HCT116 (cell line): ENCODE measurements at regions not wholly inside any gene's neighbourhood (a gene's known extent, or its start where the extent isn't known, plus 50 kb on each side); places are given as distances from the start of the nearest gene placed in this dataset.

ENCODE experiments used
- ATAC-seq: fragments of 200-7000 bp; cut with Tn5 transposase; 2 replicates; pipeline ENCODE4 v1.9.1; 2020; ENCODE audit warnings: mild to moderate bottlenecking, moderate library complexity
- BruUV-seq: library from RNA; stranded (reverse); fragments of 400-500 nt; replicated peaks from 2 replicates; lab custom pipeline; 2021; lab: Mats Ljungman, UMichigan
- CTCF ChIA-PET: fragments of 300-600 bp; sonication (Branson Sonifier 250); formaldehyde crosslinking; loops from one replicate; lab custom pipeline; 2021; ENCODE audit warnings: antibody characterized with exemption; lab: Charles Lee
- POLR2A ChIA-PET: fragments of 300-600, 350-600 bp; sonication (Branson Sonifier 250); formaldehyde crosslinking; loops from one replicate; lab custom pipeline; 2021; ENCODE audit warnings: antibody characterized with exemption; lab: Charles Lee
- RAD21 ChIA-PET, 2 experiments: fragments of 300-600 bp; sonication (Branson Sonifier 250); formaldehyde crosslinking; loops; one replicate each; lab custom pipeline; 2023; ENCODE audit warnings: low total read pairs in 2 of 2; ENCODE audit not compliant: uncharacterized antibody in 2 of 2, unreplicated experiment in 2 of 2, low non-redundant PET in 1 of 2; lab: Charles Lee
- DNase-seq: peaks from one replicate; pipeline ENCODE4 v3.0.0-alpha.2; 2010; ENCODE audit warnings: low read depth, low spot score
- H2AFZ ChIP-seq: fragments of 200-600 bp; shearing (Covaris generic), sonication (generic); 2 replicates; pipeline ENCODE4 v1.6.1; 2017; ENCODE audit warnings: low read depth, mixed run types, mixed read lengths, antibody characterized with exemption, low read length; ENCODE audit not compliant: poor library complexity, severe bottlenecking
- H3K27ac ChIP-seq: 2 replicates; pipeline ENCODE4 v1.5.1; 2012; ENCODE audit warnings: low read depth, low read length
- H3K27me3 ChIP-seq: fragments of 200-600 bp; sonication (generic); 2 replicates; pipeline ENCODE4 v1.6.1; 2016; ENCODE audit warnings: mixed run types, low read length, mixed read lengths; ENCODE audit not compliant: insufficient read depth
- H3K36me3 ChIP-seq, 2 experiments: fragments of 200-500 bp in 1 of 2; fragments of 200-600 bp in 1 of 2; sonication (Bioruptor generic) in 1 of 2; sonication (generic) in 1 of 2; 2 replicates each; pipeline versions ENCODE4 v1.5.1 to v1.6.1; 2014 to 2016; ENCODE audit warnings: low read length in 2 of 2, inconsistent platforms in 1 of 2, mixed read lengths in 1 of 2, mixed run types in 1 of 2; ENCODE audit not compliant: insufficient read depth in 2 of 2, control insufficient read depth in 1 of 2
- H3K4me1 ChIP-seq, 2 experiments: fragments of 200-600 bp in 1 of 2; sonication (generic) in 1 of 2; 2 replicates each; pipeline versions ENCODE4 v1.5.1 to v1.6.1; 2012 to 2017; ENCODE audit warnings: low read length in 2 of 2, inconsistent platforms in 1 of 2, mild to moderate bottlenecking in 1 of 2, mixed read lengths in 1 of 2, mixed run types in 1 of 2, moderate library complexity in 1 of 2; ENCODE audit not compliant: insufficient read depth in 2 of 2, control insufficient read depth in 1 of 2
- H3K4me2 ChIP-seq: fragments of 200-600 bp; sonication (generic); 2 replicates; pipeline ENCODE4 v1.6.1; 2017; ENCODE audit warnings: mixed run types, low read length, mixed read lengths
- H3K4me3 ChIP-seq, 2 experiments: fragments of 200-600 bp in 1 of 2; sonication (generic) in 1 of 2; replicated peaks in 1 of 2; 2 replicates each; pipeline ENCODE4 v1.5.1; 2011 to 2016; ENCODE audit warnings: low read length in 2 of 2, control low read depth in 1 of 2, low read depth in 1 of 2, mild to moderate bottlenecking in 1 of 2, mixed read lengths in 1 of 2, mixed run types in 1 of 2
- H3K79me2 ChIP-seq: fragments of 200-600 bp; sonication (generic); 2 replicates; pipeline ENCODE4 v1.6.1; 2017; ENCODE audit warnings: mild to moderate bottlenecking, mixed run types, low read length, moderate library complexity, mixed read lengths; ENCODE audit not compliant: insufficient read depth
- H3K9ac ChIP-seq: fragments of 200-600 bp; sonication (generic); 2 replicates; pipeline ENCODE4 v1.6.1; 2016; ENCODE audit warnings: low read length, mixed read lengths
- H3K9me2 ChIP-seq: fragments of 200-600 bp; sonication (generic), shearing (Covaris generic); 2 replicates; pipeline ENCODE4 v1.6.1; 2017; ENCODE audit warnings: mixed run types, mild to moderate bottlenecking, moderate library complexity; ENCODE audit not compliant: insufficient read depth
- H3K9me3 ChIP-seq, 2 experiments: fragments of 200-500 bp in 1 of 2; fragments of 200-600 bp in 1 of 2; sonication (Bioruptor generic) in 1 of 2; sonication (generic) in 1 of 2; 2 replicates each; pipeline ENCODE4 v1.6.1; 2014 to 2017; ENCODE audit warnings: low read length in 2 of 2, mixed read lengths in 2 of 2, inconsistent platforms in 1 of 2, low read depth in 1 of 2, mild to moderate bottlenecking in 1 of 2, mixed run types in 1 of 2, moderate library complexity in 1 of 2; ENCODE audit not compliant: control insufficient read depth in 1 of 2, insufficient read depth in 1 of 2
- H4K20me1 ChIP-seq: fragments of 200-600 bp; sonication (generic), shearing (Covaris generic); 2 replicates; pipeline ENCODE4 v1.6.1; 2017; ENCODE audit warnings: mixed run types, mild to moderate bottlenecking, moderate library complexity; ENCODE audit not compliant: insufficient read depth
- EZH2 ChIP-seq: fragments of 200-600 bp; sonication (generic); IDR thresholded peaks from 2 replicates; pipeline ENCODE4 v1.6.1; 2017; ENCODE audit warnings: antibody characterized with exemption, mixed run types
- FOSL1 ChIP-seq: IDR thresholded peaks from 2 replicates; pipeline ENCODE4 v1.6.1; 2012; ENCODE audit warnings: low read depth
- RAD21 ChIP-seq: IDR thresholded peaks from 2 replicates; pipeline ENCODE4 v1.6.1; 2012; ENCODE audit warnings: low read depth, mild to moderate bottlenecking
- ZNF274 ChIP-seq: fragments of 200-500 bp; sonication (Bioruptor generic); IDR thresholded peaks from 2 replicates; pipeline ENCODE4 v1.6.1; 2014; ENCODE audit warnings: mild to moderate bottlenecking, low read depth, low read length, inconsistent platforms
- intact Hi-C: fragments of 100-400 bp; cut with micrococcal nuclease; formaldehyde crosslinking; loops from 2 replicates; pipeline ENCODE4 v1.10.0; 2022
- TF ChIP-seq, protein P1 (sequence below), 3 experiments: fragments of 200-600 bp in 1 of 3; sonication (generic) in 1 of 3; IDR thresholded peaks in 2 of 3; conservative IDR thresholded peaks in 1 of 3; 2 replicates each; pipeline ENCODE4 v1.5.1; 2012 to 2017; ENCODE audit warnings: low read depth in 2 of 3, low read length in 2 of 3, antibody characterized with exemption in 1 of 3, borderline replicate concordance in 1 of 3, control low read depth in 1 of 3, mild to moderate bottlenecking in 1 of 3, mixed read lengths in 1 of 3, mixed run types in 1 of 3, moderate library complexity in 1 of 3; ENCODE audit not compliant: insufficient read depth in 1 of 3
- TF ChIP-seq, protein P2 (sequence below): IDR thresholded peaks from 2 replicates; pipeline ENCODE4 v1.6.1; 2011; ENCODE audit warnings: mild to moderate bottlenecking, low read length, moderate library complexity; ENCODE audit not compliant: insufficient replicate concordance; ENCODE audit errors: extremely low read depth

DNA sequence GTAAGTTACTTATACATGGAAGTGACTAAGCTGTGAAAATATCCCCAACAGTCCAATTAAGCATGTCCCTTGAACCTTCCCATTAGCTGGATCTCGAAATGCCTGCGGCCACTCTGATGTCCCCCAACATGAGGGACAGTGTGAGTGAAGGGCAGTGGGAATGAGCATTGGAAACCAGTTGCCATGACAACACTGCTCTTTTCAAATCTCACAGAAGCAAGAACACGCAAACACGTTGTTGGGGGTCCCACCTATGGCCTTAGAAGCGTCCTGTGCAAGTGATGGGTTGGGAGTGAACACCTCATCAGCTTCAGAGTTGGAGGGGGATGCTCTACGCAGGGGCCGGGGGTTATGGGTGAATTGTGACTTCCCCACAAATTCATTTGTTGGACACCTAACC lies 205.9 kb downstream of the NXNL2 start (continued):
- TF ChIP-seq ZNF274 = no peak
- TF ChIP-seq, protein P1, sequence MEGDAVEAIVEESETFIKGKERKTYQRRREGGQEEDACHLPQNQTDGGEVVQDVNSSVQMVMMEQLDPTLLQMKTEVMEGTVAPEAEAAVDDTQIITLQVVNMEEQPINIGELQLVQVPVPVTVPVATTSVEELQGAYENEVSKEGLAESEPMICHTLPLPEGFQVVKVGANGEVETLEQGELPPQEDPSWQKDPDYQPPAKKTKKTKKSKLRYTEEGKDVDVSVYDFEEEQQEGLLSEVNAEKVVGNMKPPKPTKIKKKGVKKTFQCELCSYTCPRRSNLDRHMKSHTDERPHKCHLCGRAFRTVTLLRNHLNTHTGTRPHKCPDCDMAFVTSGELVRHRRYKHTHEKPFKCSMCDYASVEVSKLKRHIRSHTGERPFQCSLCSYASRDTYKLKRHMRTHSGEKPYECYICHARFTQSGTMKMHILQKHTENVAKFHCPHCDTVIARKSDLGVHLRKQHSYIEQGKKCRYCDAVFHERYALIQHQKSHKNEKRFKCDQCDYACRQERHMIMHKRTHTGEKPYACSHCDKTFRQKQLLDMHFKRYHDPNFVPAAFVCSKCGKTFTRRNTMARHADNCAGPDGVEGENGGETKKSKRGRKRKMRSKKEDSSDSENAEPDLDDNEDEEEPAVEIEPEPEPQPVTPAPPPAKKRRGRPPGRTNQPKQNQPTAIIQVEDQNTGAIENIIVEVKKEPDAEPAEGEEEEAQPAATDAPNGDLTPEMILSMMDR (IDR thresholded peaks at IDR 0.05 in 2 of 3, conservative IDR thresholded peaks at IDR 0.05 in 1 of 3; ENCODE audit: borderline replicate concordance in 1 of 3, insufficient read depth in 1 of 3, low read depth in 2 of 3, low read length in 2 of 3) = no peak
- no peak for TF ChIP-seq EZH2
- TF ChIP-seq FOSL1 = no peak

DNA sequence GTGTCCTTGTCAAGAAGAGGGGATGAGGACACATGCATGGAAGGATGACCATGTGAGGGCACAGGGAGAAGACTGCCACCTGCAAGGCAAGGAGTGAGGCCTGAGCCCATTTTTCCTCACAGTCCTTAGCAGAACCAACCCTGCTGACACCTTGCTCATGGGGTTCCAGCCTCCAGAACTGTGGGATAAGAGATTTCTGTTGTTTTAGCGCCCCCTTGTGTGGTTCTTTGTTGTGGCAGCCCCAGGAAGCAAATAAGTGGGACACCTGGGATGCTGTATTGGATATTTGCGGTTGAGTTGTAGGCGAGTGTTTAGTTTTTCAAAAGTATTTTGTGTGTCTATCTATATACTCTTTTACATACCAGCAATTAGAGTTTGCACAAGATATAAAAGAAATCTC lies 206.4 kb downstream of the NXNL2 start:
- no peaks in the 10 kb centered on the region for H3K4me1 ChIP-seq
- intact Hi-C loops = loop anchor here (1.0 to 2.0 kb wide), 2 partner anchors 148 to 791 kb away; no protein-coding TSS in a partner anchor
- ATAC-seq = peak; percentile 74
- no peak overlapping the region for H3K4me3 ChIP-seq
- H3K27ac ChIP-seq = no peak overlapping the region
- no peaks in the 10 kb centered on the region for H3K9me3 ChIP-seq
- ChIA-PET POLR2A (no interaction called here), CTCF (no interaction called here), RAD21 (no interaction called here)
- H3K79me2 ChIP-seq = no peaks in the 10 kb centered on the region
- no TSS peak for BruUV-seq
- no peaks in the 10 kb centered on the region for H3K36me3 ChIP-seq
- H4K20me1 ChIP-seq = no peaks in the 10 kb centered on the region
- peaks cover 20% of the 10 kb centered on the region; the same call in 1 of the 2 replicates for H3K27me3 ChIP-seq
- no peak overlapping the region for H3K4me2 ChIP-seq
- TF ChIP-seq, protein P2, sequence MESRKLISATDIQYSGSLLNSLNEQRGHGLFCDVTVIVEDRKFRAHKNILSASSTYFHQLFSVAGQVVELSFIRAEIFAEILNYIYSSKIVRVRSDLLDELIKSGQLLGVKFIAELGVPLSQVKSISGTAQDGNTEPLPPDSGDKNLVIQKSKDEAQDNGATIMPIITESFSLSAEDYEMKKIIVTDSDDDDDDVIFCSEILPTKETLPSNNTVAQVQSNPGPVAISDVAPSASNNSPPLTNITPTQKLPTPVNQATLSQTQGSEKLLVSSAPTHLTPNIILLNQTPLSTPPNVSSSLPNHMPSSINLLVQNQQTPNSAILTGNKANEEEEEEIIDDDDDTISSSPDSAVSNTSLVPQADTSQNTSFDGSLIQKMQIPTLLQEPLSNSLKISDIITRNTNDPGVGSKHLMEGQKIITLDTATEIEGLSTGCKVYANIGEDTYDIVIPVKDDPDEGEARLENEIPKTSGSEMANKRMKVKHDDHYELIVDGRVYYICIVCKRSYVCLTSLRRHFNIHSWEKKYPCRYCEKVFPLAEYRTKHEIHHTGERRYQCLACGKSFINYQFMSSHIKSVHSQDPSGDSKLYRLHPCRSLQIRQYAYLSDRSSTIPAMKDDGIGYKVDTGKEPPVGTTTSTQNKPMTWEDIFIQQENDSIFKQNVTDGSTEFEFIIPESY = no peak
- peak; percentile 70 for TF ChIP-seq RAD21
- TF ChIP-seq, protein P1 (IDR thresholded peaks at IDR 0.05 in 2 of 3, conservative IDR thresholded peaks at IDR 0.05 in 1 of 3; ENCODE audit: borderline replicate concordance in 1 of 3, insufficient read depth in 1 of 3, low read depth in 2 of 3, low read length in 2 of 3) = peak; percentile 59 to 69 (median 62); a peak in 5 of 6 replicates
- H3K9ac ChIP-seq = no peak overlapping the region
- no peaks in the 10 kb centered on the region for H3K9me2 ChIP-seq
- H2AFZ ChIP-seq = no peak overlapping the region
- DNase-seq = no peak
